Right renal cortex interstitium (tissue), 3 donors: ENCODE measurements at regions not wholly inside any gene's neighbourhood (a gene's known extent, or its start where the extent isn't known, plus 50 kb on each side); places are given as distances from the start of the nearest gene placed in this dataset.

Source experiments
- DNase-seq, 3 donors: peaks; one replicate each; pipeline ENCODE4 v3.0.0-alpha.2; 2013; ENCODE audit warnings: low read depth in 3 of 3, low spot score in 2 of 3

DNA sequence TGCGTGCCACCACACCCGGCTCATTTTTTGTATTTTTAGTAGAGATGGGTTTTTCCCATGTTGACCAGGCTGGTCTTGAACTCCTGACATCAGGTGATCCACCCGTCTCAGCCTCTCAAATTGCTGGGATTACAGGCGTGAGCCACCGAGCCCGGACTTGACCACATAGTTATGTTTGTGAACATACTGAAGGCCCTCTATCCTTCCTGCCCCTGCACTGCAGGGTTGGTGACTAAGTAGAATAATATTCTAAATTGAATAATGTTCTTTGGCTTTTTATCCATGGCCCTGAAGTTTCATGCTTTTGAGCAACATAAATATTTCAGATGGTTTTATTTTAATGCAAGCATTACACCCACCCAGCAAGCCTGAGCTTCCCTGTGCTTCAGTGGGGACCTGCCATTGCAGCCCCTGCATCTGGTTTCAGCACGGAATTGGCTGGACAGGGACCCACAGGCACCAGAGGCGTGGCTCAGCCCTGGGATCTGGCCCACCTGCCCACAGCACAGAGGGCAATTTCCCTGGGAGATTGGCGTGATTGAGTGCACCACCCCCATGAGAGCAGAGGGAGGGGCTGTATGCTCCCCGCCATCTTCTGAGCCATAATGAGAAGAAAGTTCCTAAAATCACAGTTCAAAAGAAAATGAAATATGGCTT, 460.5 kb downstream of the BRD1 start:
- no peak for DNase-seq

GRCh38 chr22:49366437-49366836, 461.2 kb downstream of the BRD1 start:
- no peak for DNase-seq

DNA sequence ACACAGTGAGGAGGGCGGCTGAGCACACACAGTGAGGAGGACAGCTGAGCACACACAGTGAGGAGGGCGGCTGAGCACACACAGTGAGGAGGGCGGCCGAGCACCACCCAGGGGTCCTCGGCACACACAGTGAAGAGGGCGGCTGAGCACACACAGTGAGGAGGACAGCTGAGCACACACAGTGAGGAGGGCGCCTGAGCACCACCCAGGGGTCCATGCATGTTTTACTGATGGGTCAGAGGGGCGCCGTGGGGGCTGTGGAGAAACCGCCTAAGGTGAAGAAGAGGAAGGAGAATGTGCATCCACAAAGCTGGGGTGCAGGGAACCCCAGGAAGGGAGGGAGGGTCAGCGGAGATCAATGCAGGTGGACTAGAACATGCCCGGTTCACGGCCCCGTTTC, 461.8 kb downstream of the BRD1 start:
- no peak for DNase-seq

DNA sequence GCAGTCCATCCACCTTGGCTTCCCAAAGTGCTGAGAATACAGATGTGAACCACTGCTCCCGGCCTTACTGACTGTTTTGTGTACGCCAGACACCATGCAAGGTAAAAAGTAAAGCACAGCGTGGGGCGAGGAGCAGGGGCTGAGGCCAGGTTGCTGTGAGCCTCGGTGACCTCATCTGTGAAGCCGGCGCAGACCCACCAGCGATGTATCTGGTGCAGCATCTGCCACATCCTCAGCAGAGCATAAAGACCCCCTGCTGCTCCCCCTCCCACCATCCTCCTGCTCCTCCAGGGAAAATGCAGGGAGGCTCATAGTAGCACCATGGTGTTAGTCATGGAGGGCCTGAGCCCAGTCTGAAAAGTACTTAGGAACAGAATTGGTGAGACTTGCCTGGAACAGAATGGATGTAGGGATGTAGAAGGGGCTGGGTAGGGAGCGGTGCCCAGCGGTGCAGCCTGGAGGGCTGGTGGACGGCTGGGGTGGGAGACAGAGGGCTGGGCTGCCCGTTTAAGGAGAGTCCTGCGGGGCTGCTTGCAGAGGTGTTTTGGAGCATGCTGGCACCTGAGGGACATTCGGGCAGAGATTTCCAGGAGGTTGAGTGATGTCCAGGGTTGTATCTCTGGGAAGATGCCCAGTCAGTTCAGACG, 462.4 kb downstream of the BRD1 start:
- DNase-seq, result no peak

- no peak for DNase-seq
Observed at GRCh38 chr22:49364398-49364797, 463.3 kb downstream of the BRD1 start.

DNA sequence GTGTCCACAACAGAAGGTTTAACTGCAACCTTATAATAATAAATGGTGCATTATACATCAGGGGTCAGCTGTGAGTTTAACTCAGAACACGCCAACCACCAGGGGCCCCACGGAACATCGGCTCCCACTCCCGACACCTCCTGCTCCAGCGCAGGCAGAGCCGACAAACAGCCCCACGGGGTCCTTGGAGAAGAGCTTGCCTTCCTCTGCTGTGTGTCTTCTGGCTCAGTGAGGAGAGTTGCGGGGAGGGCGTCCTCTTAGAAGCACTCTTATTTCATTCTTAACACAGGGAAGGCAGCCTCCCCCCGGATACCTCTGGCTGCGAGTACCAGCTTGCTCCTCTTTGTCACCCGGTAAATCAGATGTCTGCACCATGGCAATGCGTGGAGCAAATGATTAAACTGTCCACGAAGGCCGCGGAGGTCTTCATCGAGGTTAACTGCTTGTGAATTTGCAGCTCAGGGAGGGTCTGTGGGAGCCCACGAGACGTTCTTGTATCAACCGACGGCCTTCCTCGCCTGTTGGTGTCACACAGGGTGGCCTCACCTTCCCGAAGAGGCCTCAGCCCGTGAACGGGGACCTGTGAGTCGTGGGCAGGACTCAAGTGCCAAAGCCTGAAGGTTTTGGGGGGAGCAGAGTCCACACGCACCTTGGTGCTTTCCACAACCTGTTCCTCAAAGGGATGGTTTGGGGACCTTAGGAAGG, 464.0 kb downstream of the BRD1 start:
- no peak for DNase-seq

GRCh38 chr22:49362211-49362839, 465.3 kb downstream of the BRD1 start:
- no peak for DNase-seq

- DNase-seq, result no peak
Observed at GRCh38 chr22:49361164-49361563, 466.5 kb downstream of the BRD1 start.

DNA sequence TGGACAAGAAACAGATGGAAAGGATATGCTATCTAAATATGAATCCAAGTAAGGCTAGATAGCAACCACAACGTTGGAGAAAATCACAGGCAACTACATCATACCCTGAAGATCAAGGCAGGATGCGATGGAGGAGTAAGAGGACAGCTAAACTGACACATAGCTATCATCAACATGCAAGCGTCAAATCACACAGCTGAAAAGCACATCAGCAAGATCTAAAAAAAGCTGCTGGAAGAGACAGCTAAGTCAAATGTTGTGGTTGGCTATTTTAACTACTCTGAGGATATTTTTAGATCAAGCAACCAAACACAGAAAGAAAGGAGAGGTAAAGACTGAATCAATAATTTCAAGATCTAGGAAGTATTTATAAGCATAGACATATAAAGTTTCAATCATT, 466.9 kb downstream of the BRD1 start:
- no peak for DNase-seq

DNA sequence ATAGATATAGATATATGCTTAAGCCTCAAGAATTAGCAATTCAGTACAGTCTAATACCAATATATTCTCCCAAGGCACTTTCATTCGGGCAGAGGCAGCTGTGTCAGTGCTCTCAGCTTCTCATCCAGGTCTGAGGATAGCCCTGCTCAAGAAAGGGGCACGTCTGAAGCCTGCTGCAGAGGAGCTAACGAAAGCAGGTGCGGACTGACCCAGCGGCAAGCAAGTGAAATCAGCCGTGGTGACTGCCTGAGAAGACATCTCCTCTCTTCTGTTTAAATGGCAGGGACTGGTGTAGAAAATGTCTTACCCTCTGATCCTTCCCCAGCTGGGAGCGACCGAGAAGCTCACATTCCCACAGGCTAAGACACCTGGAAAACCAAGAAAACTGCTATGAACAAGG, 468.6 kb downstream of the BRD1 start:
- DNase-seq, result no peak

GRCh38 chr22:49357661-49358440, 469.8 kb downstream of the BRD1 start:
- DNase-seq, result no peak

DNA sequence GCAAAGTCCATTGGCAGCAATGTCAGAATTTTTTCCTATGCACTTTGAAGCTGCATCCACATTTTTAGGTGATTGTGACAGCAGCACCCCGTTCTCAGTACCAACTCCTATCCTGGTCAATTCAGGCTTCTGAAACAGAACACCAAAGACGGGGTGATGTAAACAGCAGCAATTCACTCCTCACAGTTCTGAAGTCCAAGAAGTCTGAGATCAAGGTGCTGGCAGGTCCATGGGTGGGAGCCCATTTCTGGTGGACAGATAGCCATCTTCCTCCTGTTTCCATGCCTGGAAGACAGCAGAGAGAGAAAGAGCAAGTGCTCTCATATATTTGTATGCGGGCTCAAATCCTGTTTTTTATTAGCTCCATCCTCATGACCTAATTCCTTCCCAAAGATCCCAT, 471.2 kb downstream of the BRD1 start:
- no peak for DNase-seq

DNA sequence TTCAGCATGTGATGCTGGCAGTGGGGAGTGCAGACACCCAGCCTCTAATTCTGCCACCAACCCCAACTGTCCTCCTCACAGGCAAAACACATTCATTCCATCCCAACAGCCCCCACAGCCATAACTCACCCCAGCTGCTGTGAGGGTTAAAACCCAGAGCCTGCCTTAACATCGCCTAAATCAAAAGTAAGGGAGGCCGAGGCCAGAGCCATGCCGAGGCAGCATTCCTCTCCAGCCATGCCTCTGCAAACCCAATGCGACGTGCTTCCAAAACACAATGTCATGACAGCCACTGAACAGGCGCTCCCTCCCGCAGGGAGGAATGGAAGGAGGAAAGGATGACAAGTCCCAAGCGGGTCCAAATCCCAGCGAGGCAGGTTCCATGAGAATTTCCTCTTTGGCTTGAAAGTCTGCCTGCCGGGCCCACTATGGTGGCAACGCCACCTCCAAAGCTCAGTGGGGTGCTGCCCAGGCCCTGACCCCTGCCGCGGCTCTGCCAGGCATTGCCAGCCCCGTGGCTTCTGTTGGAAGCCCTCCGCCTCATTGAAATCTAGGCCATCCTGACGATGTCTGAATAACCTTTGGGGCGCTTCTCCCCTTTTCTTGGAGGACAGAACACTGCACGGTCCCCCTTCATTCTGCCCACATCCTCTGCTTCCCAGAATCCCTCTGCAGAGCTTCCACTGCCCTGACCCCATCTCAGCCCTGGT, 472.3 kb downstream of the BRD1 start:
- DNase-seq, result no peak

- peak in 1 of 3 donors; percentile 25 for DNase-seq
Observed at GRCh38 chr22:49354516-49355210, 473.0 kb downstream of the BRD1 start.

DNA sequence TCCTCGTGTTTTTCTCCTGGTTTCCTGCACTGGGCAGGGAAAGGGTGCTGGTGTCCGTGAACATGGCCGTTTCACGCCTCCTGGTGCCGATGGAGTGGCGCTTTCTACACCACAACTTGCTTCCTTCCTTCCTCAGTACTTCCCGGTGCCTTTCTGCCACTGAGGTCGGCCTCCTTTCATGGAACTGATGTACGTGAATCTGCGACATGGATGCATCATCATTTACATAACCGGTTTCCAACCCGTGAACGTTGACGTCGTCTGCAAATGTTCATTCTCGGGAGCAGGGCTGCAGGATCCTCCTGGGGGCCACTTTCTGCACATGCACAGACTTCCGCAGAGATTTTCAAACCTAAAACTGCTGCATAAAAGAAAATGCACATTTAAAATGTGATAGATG, 474.4 kb downstream of the BRD1 start:
- DNase-seq, result no peak

GRCh38 chr22:49352361-49353169, 475.1 kb downstream of the BRD1 start:
- no peak for DNase-seq

- no peak for DNase-seq
Observed at GRCh38 chr22:49351761-49352227, 475.9 kb downstream of the BRD1 start.

- no peak for DNase-seq
Observed at GRCh38 chr22:49350441-49351121, 477.1 kb downstream of the BRD1 start.
